ENCODE measurements at regions not wholly inside any gene's neighbourhood (a gene's known extent, or its start where the extent isn't known, plus 50 kb on each side); places are given as distances from the start of the nearest gene placed in this dataset.

DNA sequence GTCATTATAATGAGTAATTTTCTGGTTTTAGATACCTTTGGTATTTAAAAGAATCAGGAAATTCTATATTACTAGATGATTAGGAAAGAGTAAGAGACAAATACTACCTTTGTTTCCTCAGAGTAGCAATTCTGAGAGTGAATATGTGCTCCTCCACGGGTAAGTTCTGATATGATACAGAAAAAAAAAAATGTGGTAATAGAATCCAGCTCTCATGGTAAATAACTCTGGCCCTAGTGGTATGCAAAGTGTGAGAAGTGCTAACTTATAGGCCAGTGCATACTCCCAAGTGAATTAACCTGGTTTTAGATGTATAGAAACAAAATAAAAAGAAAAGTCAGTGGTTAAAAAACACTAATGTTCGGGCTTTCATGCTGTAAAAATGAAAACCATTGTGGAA is 512.6 kb upstream of the SEMA3D start:
- H3K4me1 ChIP-seq: no peaks in the 10 kb centered on the region
- TF ChIP-seq, protein P1, sequence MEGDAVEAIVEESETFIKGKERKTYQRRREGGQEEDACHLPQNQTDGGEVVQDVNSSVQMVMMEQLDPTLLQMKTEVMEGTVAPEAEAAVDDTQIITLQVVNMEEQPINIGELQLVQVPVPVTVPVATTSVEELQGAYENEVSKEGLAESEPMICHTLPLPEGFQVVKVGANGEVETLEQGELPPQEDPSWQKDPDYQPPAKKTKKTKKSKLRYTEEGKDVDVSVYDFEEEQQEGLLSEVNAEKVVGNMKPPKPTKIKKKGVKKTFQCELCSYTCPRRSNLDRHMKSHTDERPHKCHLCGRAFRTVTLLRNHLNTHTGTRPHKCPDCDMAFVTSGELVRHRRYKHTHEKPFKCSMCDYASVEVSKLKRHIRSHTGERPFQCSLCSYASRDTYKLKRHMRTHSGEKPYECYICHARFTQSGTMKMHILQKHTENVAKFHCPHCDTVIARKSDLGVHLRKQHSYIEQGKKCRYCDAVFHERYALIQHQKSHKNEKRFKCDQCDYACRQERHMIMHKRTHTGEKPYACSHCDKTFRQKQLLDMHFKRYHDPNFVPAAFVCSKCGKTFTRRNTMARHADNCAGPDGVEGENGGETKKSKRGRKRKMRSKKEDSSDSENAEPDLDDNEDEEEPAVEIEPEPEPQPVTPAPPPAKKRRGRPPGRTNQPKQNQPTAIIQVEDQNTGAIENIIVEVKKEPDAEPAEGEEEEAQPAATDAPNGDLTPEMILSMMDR (IDR thresholded peaks at IDR 0.05): no peak
- H3K27ac ChIP-seq: no peak overlapping the region
- ATAC-seq: no peak
- 57 to 70% (median 68%) methylated on average over 2 of the region's 2 CpGs for WGBS, 3 donors
- no peaks in the 10 kb centered on the region for H3K9me3 ChIP-seq
- H3K27me3 ChIP-seq (ENCODE audit: insufficient read depth in 3 of 3, low read length in 2 of 3): no peaks in the 10 kb centered on the region
- intact Hi-C loops (cut with DNase I): no loop called here
- H3K4me3 ChIP-seq: no peak overlapping the region
- H3K36me3 ChIP-seq (ENCODE audit: insufficient read depth in 1 of 2, low read depth in 1 of 2): no peaks in the 10 kb centered on the region
- DNase-seq: no peak

DNA sequence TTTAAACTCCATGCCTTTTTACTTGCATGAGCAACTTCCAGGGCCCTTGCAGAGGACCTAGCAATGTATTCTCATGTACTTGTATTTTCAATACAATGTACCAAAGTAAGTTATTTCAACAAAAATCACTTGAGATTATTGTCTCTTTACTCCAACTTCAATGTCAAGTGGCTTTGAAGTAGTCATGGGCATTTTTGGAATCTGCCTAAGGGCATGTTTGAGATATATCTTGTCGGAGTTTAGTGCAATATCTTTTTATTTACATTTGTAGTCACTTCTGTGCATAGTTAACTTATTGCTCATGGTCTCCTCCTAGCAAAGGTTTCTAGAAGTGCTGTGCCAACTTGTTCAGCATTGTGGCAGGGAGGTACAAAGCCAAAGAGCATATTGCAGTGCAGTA is 508.7 kb upstream of the SEMA3D start:
- Histone ChIP-seq H3K27ac (no peak overlapping the region), H3K4me3 (no peak overlapping the region), H3K36me3 (ENCODE audit: insufficient read depth in 1 of 2, low read depth in 1 of 2) (no peaks in the 10 kb centered on the region), H3K9me3 (no peaks in the 10 kb centered on the region), H3K27me3 (ENCODE audit: insufficient read depth in 3 of 3, low read length in 2 of 3) (no peaks in the 10 kb centered on the region), H3K4me1 (no peaks in the 10 kb centered on the region)
- DNase-seq (no peak), ATAC-seq (no peak)
- TF ChIP-seq, protein P1 (IDR thresholded peaks at IDR 0.05): no peak
- 80 to 91% (median 88%) methylated on average over 1 of the region's 1 CpG for WGBS, 3 donors
- intact Hi-C loops (cut with DNase I): no loop called here

- no peaks in the 10 kb centered on the region for H3K36me3 ChIP-seq (ENCODE audit: insufficient read depth in 1 of 2, low read depth in 1 of 2)
- H3K9me3 ChIP-seq: no peaks in the 10 kb centered on the region
- TF ChIP-seq, protein P1 (IDR thresholded peaks at IDR 0.05): no peak
- ATAC-seq: no peak
- intact Hi-C loops (cut with DNase I): no loop called here
- DNase-seq: no peak
- H3K4me3 ChIP-seq: no peak overlapping the region
- H3K4me1 ChIP-seq: no peaks in the 10 kb centered on the region
- H3K27ac ChIP-seq: no peak overlapping the region
- no peaks in the 10 kb centered on the region for H3K27me3 ChIP-seq (ENCODE audit: insufficient read depth in 3 of 3, low read length in 2 of 3)
These were observed 508.2 kb upstream of the SEMA3D start for GRCh38 chr7:85695041-85695440.

DNA sequence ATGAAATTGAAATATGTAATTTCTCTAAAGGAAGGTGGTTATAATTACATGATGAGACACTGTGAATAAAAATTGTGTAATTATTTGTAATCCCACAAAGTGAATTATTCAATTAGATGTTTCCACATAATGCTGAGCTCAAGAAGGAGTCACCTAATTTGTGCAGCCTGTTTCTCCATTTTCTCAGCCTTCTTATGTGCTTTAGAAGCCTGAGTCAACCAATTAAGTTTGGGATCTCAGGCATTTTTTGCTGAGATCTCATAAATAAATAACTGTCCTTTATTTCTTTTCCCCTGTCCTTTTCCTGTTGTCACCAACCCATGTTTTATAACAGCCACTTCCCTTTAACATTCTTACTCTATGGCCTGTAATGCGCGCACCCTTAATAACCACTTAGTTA is 506.5 kb upstream of the SEMA3D start:
- H3K36me3 ChIP-seq (ENCODE audit: insufficient read depth in 1 of 2, low read depth in 1 of 2): no peaks in the 10 kb centered on the region
- H3K9me3 ChIP-seq: no peaks in the 10 kb centered on the region
- no peak overlapping the region for H3K4me3 ChIP-seq
- TF ChIP-seq, protein P1 (IDR thresholded peaks at IDR 0.05): no peak
- intact Hi-C loops (cut with DNase I): no loop called here
- H3K4me1 ChIP-seq: no peaks in the 10 kb centered on the region
- H3K27ac ChIP-seq: no peak overlapping the region
- H3K27me3 ChIP-seq (ENCODE audit: insufficient read depth in 3 of 3, low read length in 2 of 3): no peaks in the 10 kb centered on the region
- WGBS, 3 donors: 82 to 98% (median 89%) methylated on average over 2 of the region's 2 CpGs
- ATAC-seq (no peak), DNase-seq (no peak)

DNA sequence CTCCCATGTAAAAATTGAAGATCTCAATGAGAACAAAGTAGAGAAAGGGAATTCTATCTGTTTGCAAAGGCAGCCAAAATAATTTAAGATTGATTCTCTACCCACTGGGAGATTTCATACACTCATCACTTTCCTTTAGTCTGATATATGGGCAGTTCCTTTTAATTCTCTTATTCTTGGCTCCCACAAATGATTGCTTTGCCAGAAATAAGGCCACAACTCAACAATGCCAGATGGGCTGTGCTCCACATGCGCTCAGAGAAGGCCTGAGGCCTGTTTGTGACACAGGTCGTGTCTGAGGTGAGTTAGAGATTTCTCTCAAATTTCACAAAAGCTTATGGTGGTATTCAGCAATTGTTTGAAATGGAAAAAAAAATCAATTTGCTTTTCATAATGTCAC is 501.9 kb upstream of the SEMA3D start:
- no peaks in the 10 kb centered on the region for H3K27me3 ChIP-seq (ENCODE audit: insufficient read depth in 3 of 3, low read length in 2 of 3)
- H3K4me3 ChIP-seq: no peak overlapping the region
- DNase-seq: no peak
- intact Hi-C loops (cut with DNase I): no loop called here
- TF ChIP-seq, protein P1 (IDR thresholded peaks at IDR 0.05): no peak
- no peak for ATAC-seq
- H3K9me3 ChIP-seq: no peaks in the 10 kb centered on the region
- no peaks in the 10 kb centered on the region for H3K4me1 ChIP-seq
- WGBS, 3 donors: 26 to 43% (median 35%) methylated on average over 2 of the region's 2 CpGs
- no peaks in the 10 kb centered on the region for H3K36me3 ChIP-seq (ENCODE audit: insufficient read depth in 1 of 2, low read depth in 1 of 2)
- H3K27ac ChIP-seq: no peak overlapping the region

All from psoas muscle (tissue), 7 donors.